ENCODE measurements at regions not wholly inside any gene's neighbourhood (a gene's known extent, or its start where the extent isn't known, plus 50 kb on each side); places are given as distances from the start of the nearest gene placed in this dataset.
A peak's percentile ranks its signal among the peaks of the same experiment; 100 is the strongest.

- peaks cover 67 to 98% (median 87%) of the 10 kb centered on the region in 4 donors for H3K4me1 ChIP-seq
- intact Hi-C loops (cut with DNase I) = no loop called here
- H3K27me3 ChIP-seq = no peaks in the 10 kb centered on the region
- H3K27ac ChIP-seq (replicated peaks in 1 of 4) = peak overlapping the region; percentile 38 to 69 (median 60)
- H3K36me3 ChIP-seq = peaks cover 0 to 14% (median 5%) of the 10 kb centered on the region in 4 donors
- H3K4me3 ChIP-seq = no peak overlapping the region
- no peak for DNase-seq (ENCODE audit: extremely low spot score)
- no peak for TF ChIP-seq POLR2A (IDR thresholded peaks at IDR 0.05; ENCODE audit: low read depth)
- TF ChIP-seq CTCF (IDR thresholded peaks at IDR 0.05) = no peak
- TF ChIP-seq POLR2AphosphoS5 (IDR thresholded peaks at IDR 0.05) = peak in 1 of 2 donors; percentile 42
- no peaks in the 10 kb centered on the region for H3K9me3 ChIP-seq
- 46% methylated on average over 12 of the region's 13 CpGs for WGBS
These were observed 324.7 kb downstream of the SEC14L1 start for GRCh38 chr17:77465358-77466041.

- Histone ChIP-seq H3K4me3 (no peak overlapping the region), H3K27me3 (no peaks in the 10 kb centered on the region), H3K36me3 (peaks cover 0 to 14% (median 5%) of the 10 kb centered on the region in 4 donors), H3K4me1 (peaks cover 72 to 98% (median 87%) of the 10 kb centered on the region in 4 donors), H3K9me3 (no peaks in the 10 kb centered on the region), H3K27ac (replicated peaks in 1 of 4) (peak overlapping the region; percentile 38 to 69 (median 60))
- DNase-seq (ENCODE audit: extremely low spot score) = no peak
- intact Hi-C loops (cut with DNase I) = no loop called here
- 62% methylated on average over 6 of the region's 13 CpGs for WGBS
- TF ChIP-seq POLR2A (IDR thresholded peaks at IDR 0.05; ENCODE audit: low read depth) (no peak), EP300 (IDR thresholded peaks at IDR 0.05) (no peak), CTCF (IDR thresholded peaks at IDR 0.05) (no peak), POLR2AphosphoS5 (IDR thresholded peaks at IDR 0.05) (no peak)
These were observed 325.4 kb downstream of the SEC14L1 start for GRCh38 chr17:77466140-77466539.

- peaks cover 76 to 98% (median 87%) of the 10 kb centered on the region in 4 donors for H3K4me1 ChIP-seq
- peak overlapping the region; percentile 38 to 69 (median 60) for H3K27ac ChIP-seq (replicated peaks in 1 of 4)
- H3K27me3 ChIP-seq = no peaks in the 10 kb centered on the region
- H3K36me3 ChIP-seq = peaks cover 0 to 14% (median 5%) of the 10 kb centered on the region in 4 donors
- TF ChIP-seq POLR2AphosphoS5 (IDR thresholded peaks at IDR 0.05) (no peak), POLR2A (IDR thresholded peaks at IDR 0.05; ENCODE audit: low read depth) (no peak), EP300 (IDR thresholded peaks at IDR 0.05) (no peak), CTCF (IDR thresholded peaks at IDR 0.05) (no peak)
- 86% methylated on average over 23 of the region's 24 CpGs for WGBS
- intact Hi-C loops (cut with DNase I) = no loop called here
- H3K4me3 ChIP-seq = no peak overlapping the region
- no peaks in the 10 kb centered on the region for H3K9me3 ChIP-seq
- no peak for DNase-seq (ENCODE audit: extremely low spot score)
These were observed 325.9 kb downstream of the SEC14L1 start for GRCh38 chr17:77466596-77467223.

GRCh38 chr17:77467521-77467920, 326.8 kb downstream of the SEC14L1 start:
- Histone ChIP-seq H3K27ac (replicated peaks in 1 of 4) (peak overlapping the region; percentile 22 to 69 (median 60)), H3K27me3 (no peaks in the 10 kb centered on the region), H3K9me3 (no peaks in the 10 kb centered on the region), H3K36me3 (peaks cover 0 to 14% (median 5%) of the 10 kb centered on the region in 4 donors), H3K4me3 (no peak overlapping the region), H3K4me1 (peaks cover 82 to 98% (median 87%) of the 10 kb centered on the region in 4 donors)
- TF ChIP-seq EP300 (IDR thresholded peaks at IDR 0.05) (no peak), POLR2AphosphoS5 (IDR thresholded peaks at IDR 0.05) (no peak), CTCF (IDR thresholded peaks at IDR 0.05) (no peak), POLR2A (IDR thresholded peaks at IDR 0.05; ENCODE audit: low read depth) (no peak)
- DNase-seq (ENCODE audit: extremely low spot score) = no peak
- WGBS = 83% methylated on average over 22 of the region's 25 CpGs
- intact Hi-C loops (cut with DNase I) = no loop called here
